K562 (cell line): ENCODE measurements at regions not wholly inside any gene's neighbourhood (a gene's known extent, or its start where the extent isn't known, plus 50 kb on each side); places are given as distances from the start of the nearest gene placed in this dataset.

Experiments used
- ATAC-seq: fragments of 200-7000 bp; cut with Tn5 transposase; 3 replicates; pipeline ENCODE4 v1.9.1; 2020; ENCODE audit warnings: moderate library complexity
- BruUV-seq: library from RNA; stranded (reverse); fragments of 400-500 nt; replicated peaks from 2 replicates; lab custom pipeline; 2021; lab: Mats Ljungman, UMichigan
- CTCF ChIA-PET: fragments of 300-600 bp; formaldehyde crosslinking; extraction: SDS; loops from one replicate; lab custom pipeline; 2021; ENCODE audit warnings: low intra/inter-chr PET ratio; lab: Yijun Ruan, JAX
- POLR2A ChIA-PET: fragments of 300-600, 350-650 bp; sonication (Branson Sonifier 250); formaldehyde crosslinking; extraction: SDS; loops from one replicate; lab custom pipeline; 2021; ENCODE audit warnings: antibody characterized with exemption, inconsistent platforms; lab: Yijun Ruan, JAX
- DNase-seq, 4 experiments: peaks; one replicate each; pipeline versions ENCODE4 v3.0.0 to v3.0.0-alpha.2; 2011 to 2018; ENCODE audit warnings: low spot score in 3 of 4, mixed read lengths in 3 of 4; ENCODE audit errors: extremely low read depth in 1 of 4
- FAIRE-seq: peaks from 2 replicates; lab custom pipeline; 2011; peaks lifted over from hg19 to GRCh38; lab: Jason Lieb, UNC
- H2AFZ ChIP-seq: 2 replicates; pipeline ENCODE4 v1.6.0; 2011; ENCODE audit warnings: low read depth, low read length, control low read depth, inconsistent platforms
- H3K27ac ChIP-seq: fragments of 200-600 bp; 3 replicates; pipeline ENCODE4 v1.8.0; 2011; ENCODE audit warnings: low read depth, mild to moderate bottlenecking, control low read depth, inconsistent platforms, low read length, moderate library complexity, mixed read lengths; ENCODE audit errors: extremely low read depth
- H3K27me3 ChIP-seq, 2 experiments: fragments of 300-600 bp in 1 of 2; 2 replicates in 1 of 2; 3 replicates in 1 of 2; pipeline versions ENCODE4 v1.6.0 to v1.8.0; 2011; ENCODE audit warnings: inconsistent platforms in 2 of 2, low read length in 2 of 2, mild to moderate bottlenecking in 1 of 2, mixed read lengths in 1 of 2, moderate library complexity in 1 of 2; ENCODE audit not compliant: control insufficient read depth in 2 of 2, insufficient read depth in 2 of 2
- H3K36me3 ChIP-seq: fragments of 300-600 bp; 3 replicates; pipeline ENCODE4 v1.8.0; 2011; ENCODE audit warnings: mild to moderate bottlenecking, low read length, inconsistent platforms; ENCODE audit not compliant: control insufficient read depth, insufficient read depth
- H3K4me1 ChIP-seq, 2 experiments: fragments of 200-600 bp in 1 of 2; replicated peaks in 1 of 2; 2 replicates in 1 of 2; 3 replicates in 1 of 2; pipeline versions ENCODE4 v1.5.1 to v1.8.0; 2011; ENCODE audit warnings: inconsistent platforms in 2 of 2, low read length in 2 of 2, mild to moderate bottlenecking in 1 of 2, mixed read lengths in 1 of 2, moderate library complexity in 1 of 2; ENCODE audit not compliant: control insufficient read depth in 2 of 2, insufficient read depth in 2 of 2
- H3K4me2 ChIP-seq: 2 replicates; pipeline ENCODE4 v1.6.1; 2011; ENCODE audit warnings: low read length, control low read depth, inconsistent platforms, mixed read lengths; ENCODE audit not compliant: insufficient read depth
- H3K4me3 ChIP-seq: fragments of 200-600 bp; sonication (generic), shearing (Covaris generic); 2 replicates; pipeline ENCODE4 v1.5.1; 2016; ENCODE audit warnings: control low read depth, inconsistent platforms
- H3K79me2 ChIP-seq: fragments of 200-600 bp; 3 replicates; pipeline ENCODE4 v1.8.0; 2011; ENCODE audit warnings: low read length, inconsistent platforms; ENCODE audit not compliant: control insufficient read depth, insufficient read depth
- H3K9ac ChIP-seq, 2 experiments: 2 replicates each; pipeline versions ENCODE4 v1.6.0 to v1.6.1; 2011; ENCODE audit warnings: low read depth in 2 of 2, low read length in 2 of 2, control low read depth in 1 of 2, inconsistent platforms in 1 of 2, mild to moderate bottlenecking in 1 of 2, mixed read lengths in 1 of 2; ENCODE audit not compliant: insufficient read depth in 1 of 2
- H3K9me1 ChIP-seq: one replicate; pipeline ENCODE4 v1.6.0; 2011; ENCODE audit warnings: inconsistent platforms, mild to moderate bottlenecking, low read length, moderate library complexity; ENCODE audit not compliant: control insufficient read depth, insufficient read depth
- H3K9me3 ChIP-seq: replicated peaks from 2 replicates; pipeline ENCODE4 v1.5.1; 2011; ENCODE audit warnings: low read depth, low read length, inconsistent platforms; ENCODE audit not compliant: control insufficient read depth, insufficient read depth
- H4K20me1 ChIP-seq: replicated peaks from 2 replicates; pipeline ENCODE4 v1.6.1; 2011; ENCODE audit warnings: low read length, inconsistent platforms, mixed read lengths; ENCODE audit not compliant: control insufficient read depth, insufficient read depth
- AFF4 ChIP-seq: sonication (generic); formaldehyde crosslinking; IDR thresholded peaks from 2 replicates; pipeline ENCODE4 v1.8.0; 2023; ENCODE audit warnings: mild to moderate bottlenecking, missing genetic modification reagents
- POLR3A ChIP-seq: IDR thresholded peaks from 2 replicates; pipeline ENCODE4 v1.6.1; 2011; ENCODE audit warnings: borderline replicate concordance, mild to moderate bottlenecking, moderate library complexity; ENCODE audit not compliant: insufficient read length, insufficient read depth; ENCODE audit errors: extremely low read depth
- TAF7 ChIP-seq: fragments of 450-650 bp; IDR thresholded peaks from 2 replicates; pipeline ENCODE4 v1.6.1; 2016; ENCODE audit warnings: missing genetic modification characterization, missing compliant biosample characterization
- WGBS: fragments of 100-300 bp; shearing (Covaris generic); methylation state at CpG from one replicate; pipeline ENCODE4 v1.1.6; 2016; ENCODE audit warnings: low coverage, mixed read lengths; ENCODE audit not compliant: insufficient coverage; ENCODE audit errors: missing lambda C conversion rate; 5-methylcytosine and 5-hydroxymethylcytosine counted together
- in situ Hi-C: fragments of 300-500 bp; cut with MboI; formaldehyde crosslinking; loops from 4 replicates; pipeline ENCODE4 v1.15.0; 2018; ENCODE audit warnings: inconsistent platforms, mixed read lengths
- intact Hi-C: fragments of 100-400 bp; cut with micrococcal nuclease; formaldehyde crosslinking; loops from 2 replicates; pipeline ENCODE4 v1.14.2; 2022

GRCh38 chr13:112219740-112220139 lies 152.8 kb downstream of the SOX1 start:
- 8% methylated on average over 8 of the region's 8 CpGs for WGBS
- no peak overlapping the region for H3K9ac ChIP-seq
- H3K4me3 ChIP-seq = no peak overlapping the region
- no peak for DNase-seq
- H3K4me2 ChIP-seq = no peak overlapping the region
- no peaks in the 10 kb centered on the region; the same call in 1 of the 2 replicates for H4K20me1 ChIP-seq
- no peaks in the 10 kb centered on the region for H3K9me1 ChIP-seq
- no peak overlapping the region for H2AFZ ChIP-seq
- ChIA-PET POLR2A (interaction anchor here (0.8 kb wide), 1 partner anchor 266 kb away, joined by 3 read pairs; no protein-coding TSS in a partner anchor), CTCF (no interaction called here)
- H3K36me3 ChIP-seq = no peaks in the 10 kb centered on the region
- no peaks in the 10 kb centered on the region for H3K9me3 ChIP-seq
- no peak for FAIRE-seq
- intact Hi-C loops = no loop called here
- in situ Hi-C loops = no loop called here
- H3K27ac ChIP-seq = no peak overlapping the region
- no peak for ATAC-seq
- no TSS peak for BruUV-seq
- peaks cover 2 to 13% of the 10 kb centered on the region in 2 experiments; a peak in 3 of 5 replicates for H3K27me3 ChIP-seq
- H3K79me2 ChIP-seq = no peaks in the 10 kb centered on the region
- TF ChIP-seq TAF7 (tag) (no peak), POLR3A (no peak), AFF4 (CRISPR knock-in tag) (no peak)
- no peaks in the 10 kb centered on the region for H3K4me1 ChIP-seq
